ENCODE measurements at regions not wholly inside any gene's neighbourhood (a gene's known extent, or its start where the extent isn't known, plus 50 kb on each side); places are given as distances from the start of the nearest gene placed in this dataset.

GRCh38 chr4:123266221-123266620, 130.4 kb upstream of the SPRY1 start:
- H3K27ac ChIP-seq, result no peak overlapping the region
- DNase-seq, result no peak
- no peaks in the 10 kb centered on the region for H3K36me3 ChIP-seq
- no peaks in the 10 kb centered on the region for H3K9me3 ChIP-seq
- intact Hi-C loops (cut with DNase I; ENCODE audit: low total_unique reads), result no loop called here
- H3K4me3 ChIP-seq, result no peak overlapping the region
- in situ Hi-C loops (cut with MboI; ENCODE audit: low pct_ligation_motif_present in 1 of 4, low pct_unique_long_range_greater_than_20kb in 1 of 4, low sequenced_read_pairs in 3 of 4), result no loop called here
- no peak for TF ChIP-seq EP300 (IDR thresholded peaks at IDR 0.05; ENCODE audit: low read depth)
- no peak for TF ChIP-seq CTCF (IDR thresholded peaks at IDR 0.05)
- TF ChIP-seq POLR2AphosphoS5 (IDR thresholded peaks at IDR 0.05), result no peak
- no peak for TF ChIP-seq POLR2A (IDR thresholded peaks at IDR 0.05)
- H3K4me1 ChIP-seq, result no peaks in the 10 kb centered on the region
- no peaks in the 10 kb centered on the region for H3K27me3 ChIP-seq

DNA sequence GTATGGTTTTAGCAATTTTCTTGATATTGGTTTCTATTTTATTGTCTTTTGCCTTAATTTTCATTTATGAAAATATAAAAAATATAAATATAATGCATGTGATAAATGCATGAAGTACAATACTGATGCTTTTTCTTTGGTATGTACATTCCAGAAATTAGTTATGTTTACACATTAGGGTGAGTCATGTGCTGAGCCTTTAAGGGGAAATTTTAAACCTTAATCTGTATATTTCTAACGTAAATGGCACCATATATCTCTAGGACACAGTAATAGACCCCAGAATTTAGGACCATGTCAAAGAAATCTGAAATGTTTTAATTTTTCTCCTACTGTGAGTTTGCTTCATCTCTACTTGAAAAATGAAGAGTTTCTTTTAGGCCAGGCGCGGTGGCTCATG, 117.8 kb upstream of the SPRY1 start:
- in situ Hi-C loops (cut with MboI; ENCODE audit: low pct_ligation_motif_present in 1 of 4, low pct_unique_long_range_greater_than_20kb in 1 of 4, low sequenced_read_pairs in 3 of 4), result no loop called here
- WGBS, 2 donors (ENCODE audit: low coverage in 1 of 2), result 90 to 98% methylated on average over 2 to 3 of the region's 3 CpGs

DNA sequence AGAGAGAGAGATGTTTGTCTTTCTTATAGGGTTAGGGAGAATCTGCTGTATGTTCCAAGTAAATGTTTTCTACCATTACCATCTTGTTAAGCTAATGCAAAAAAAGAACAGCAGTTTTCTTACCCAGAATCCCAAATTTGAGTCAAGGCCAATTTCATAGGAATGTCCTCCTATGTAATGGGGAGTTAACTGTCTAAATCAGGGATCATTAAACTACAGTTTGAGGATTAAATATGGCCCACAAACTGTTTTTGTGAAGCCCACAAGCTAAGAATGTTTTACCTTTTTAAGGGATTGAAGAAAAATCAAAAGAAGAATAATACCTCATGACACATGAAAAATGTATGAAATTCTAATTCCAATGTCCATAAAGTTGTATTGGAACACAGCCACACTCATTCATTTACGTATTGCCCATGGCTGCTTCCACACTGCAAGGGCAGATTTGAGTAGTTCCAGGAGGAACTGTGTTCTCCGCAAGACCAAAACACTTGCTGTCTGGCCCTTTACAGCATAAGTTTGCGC, 113.2 kb upstream of the SPRY1 start:
- Histone ChIP-seq H3K27ac (peak overlapping the region in 1 of 4 donors; percentile 4), H3K27me3 (no peaks in the 10 kb centered on the region), H3K9me3 (no peaks in the 10 kb centered on the region), H3K36me3 (no peaks in the 10 kb centered on the region), H3K4me3 (no peak overlapping the region), H3K4me1 (peaks cover 0 to 15% (median 3%) of the 10 kb centered on the region in 4 donors)
- DNase-seq, result no peak
- in situ Hi-C loops (cut with MboI; ENCODE audit: low pct_ligation_motif_present in 1 of 4, low pct_unique_long_range_greater_than_20kb in 1 of 4, low sequenced_read_pairs in 3 of 4) (no loop called here), intact Hi-C loops (cut with DNase I; ENCODE audit: low total_unique reads) (no loop called here)
- 83 to 86% methylated on average over 3 of the region's 3 CpGs for WGBS, 2 donors (ENCODE audit: low coverage in 1 of 2)
- TF ChIP-seq POLR2AphosphoS5 (IDR thresholded peaks at IDR 0.05) (no peak), CTCF (IDR thresholded peaks at IDR 0.05) (no peak), POLR2A (IDR thresholded peaks at IDR 0.05) (no peak), EP300 (IDR thresholded peaks at IDR 0.05; ENCODE audit: low read depth) (no peak)

More for the DNA sequence above, 117.8 kb upstream of the SPRY1 start:
- Histone ChIP-seq H3K9me3 (peaks cover 0 to 5% of the 10 kb centered on the region in 2 donors), H3K4me3 (no peak overlapping the region), H3K36me3 (no peaks in the 10 kb centered on the region), H3K27me3 (no peaks in the 10 kb centered on the region), H3K27ac (no peak overlapping the region), H3K4me1 (no peaks in the 10 kb centered on the region)
- no peak for TF ChIP-seq POLR2AphosphoS5 (IDR thresholded peaks at IDR 0.05)
- TF ChIP-seq EP300 (IDR thresholded peaks at IDR 0.05; ENCODE audit: low read depth), result no peak
- TF ChIP-seq CTCF (IDR thresholded peaks at IDR 0.05), result no peak
- no peak for DNase-seq
- intact Hi-C loops (cut with DNase I; ENCODE audit: low total_unique reads), result no loop called here

GRCh38 chr4:123284168-123284567, 112.4 kb upstream of the SPRY1 start:
- in situ Hi-C loops (cut with MboI; ENCODE audit: low pct_ligation_motif_present in 1 of 4, low pct_unique_long_range_greater_than_20kb in 1 of 4, low sequenced_read_pairs in 3 of 4) (no loop called here), intact Hi-C loops (cut with DNase I; ENCODE audit: low total_unique reads) (no loop called here)
- Histone ChIP-seq H3K9me3 (no peaks in the 10 kb centered on the region), H3K27me3 (no peaks in the 10 kb centered on the region), H3K4me3 (no peak overlapping the region), H3K27ac (peak overlapping the region in 2 of 4 donors; percentile 4 to 13), H3K36me3 (no peaks in the 10 kb centered on the region), H3K4me1 (peaks cover 0 to 15% (median 3%) of the 10 kb centered on the region in 4 donors)
- TF ChIP-seq CTCF (IDR thresholded peaks at IDR 0.05) (no peak), POLR2AphosphoS5 (IDR thresholded peaks at IDR 0.05) (peak in 1 of 3 donors; percentile 7), POLR2A (IDR thresholded peaks at IDR 0.05) (no peak)
- WGBS, 2 donors (ENCODE audit: low coverage in 1 of 2), result 5% methylated on average over 2 of the region's 2 CpGs; no CpG with 5 or more reads in 1 of the 2 donors
- no peak for DNase-seq
